Nucleus accumbens (tissue), 56 donors: ENCODE measurements at regions not wholly inside any gene's neighbourhood (a gene's known extent, or its start where the extent isn't known, plus 50 kb on each side); places are given as distances from the start of the nearest gene placed in this dataset.

ENCODE experiments used
- DNase-seq, 56 donors: peaks; one replicate each; lab custom pipeline; 2025; lab: John Stamatoyannopoulos, UW

DNA sequence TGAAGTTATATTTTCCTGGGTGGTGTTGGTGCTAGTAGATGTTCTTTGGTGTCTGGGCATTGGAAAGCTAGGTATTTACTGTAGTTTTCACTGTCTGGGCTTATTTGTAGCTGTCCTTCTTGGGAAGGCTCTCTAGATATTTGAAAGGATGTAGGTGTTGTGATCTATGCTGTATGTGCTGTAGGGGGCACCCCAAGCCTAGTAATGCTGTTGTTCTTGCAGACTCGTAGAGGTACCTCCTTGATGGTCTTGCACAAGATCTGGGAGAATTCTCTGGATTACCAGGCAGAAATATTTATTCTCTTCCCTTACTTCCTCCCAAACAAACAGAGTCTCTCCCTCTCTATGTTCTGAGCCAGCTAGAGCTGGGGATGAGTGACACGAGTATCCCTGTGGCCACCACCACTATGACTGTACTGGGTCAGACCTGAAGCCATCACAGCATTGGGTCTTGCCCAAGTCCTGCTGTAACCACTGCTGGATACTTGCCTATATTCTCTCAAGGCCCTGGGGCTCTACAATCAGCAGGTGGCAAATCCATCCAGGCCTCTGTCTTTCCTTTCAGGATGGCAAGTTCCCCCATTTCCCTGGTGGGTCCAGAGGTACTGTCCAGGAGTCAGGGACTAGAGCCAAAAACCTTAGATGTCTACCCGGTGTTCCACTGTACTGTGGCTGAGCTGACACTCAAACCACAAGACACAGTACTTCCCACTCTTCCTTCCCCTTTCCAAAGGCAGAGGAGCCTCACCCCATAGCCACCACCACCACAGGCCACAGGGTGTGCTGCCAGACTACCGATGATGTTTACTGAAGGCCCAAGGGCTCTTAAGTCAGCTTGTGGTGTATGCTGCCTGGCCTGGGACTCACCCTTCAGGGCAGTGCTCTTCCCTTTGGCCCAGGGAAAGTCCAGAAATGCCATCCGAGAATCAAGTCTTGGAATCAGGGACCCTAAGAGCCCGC is 195.2 kb upstream of the DPPA4 start:
- DNase-seq: peak in 25 of 56 donors; percentile 1 to 47 (median 13)

DNA sequence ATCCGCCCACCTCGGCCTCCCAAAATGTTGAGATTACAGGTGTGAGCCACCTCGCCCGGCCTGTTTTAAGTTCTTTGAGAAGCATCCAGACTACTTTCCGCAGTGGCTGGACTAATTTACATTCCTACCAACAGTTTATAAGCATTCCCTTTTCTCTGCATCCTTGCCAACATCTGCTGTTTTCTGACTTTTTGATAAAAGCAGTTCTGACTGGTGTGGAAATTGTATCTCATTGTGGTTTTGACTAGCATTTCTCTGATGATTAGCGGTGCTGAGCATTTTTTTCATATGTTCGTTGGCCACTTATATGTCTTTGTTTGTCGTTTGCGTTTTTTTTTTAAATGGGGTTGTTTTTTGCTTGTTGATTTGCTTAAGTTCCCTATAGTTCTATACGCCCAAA is 208.4 kb upstream of the DPPA4 start:
- DNase-seq: no peak

GRCh38 chr3:109548192-109548938 is 211.0 kb upstream of the DPPA4 start:
- DNase-seq: no peak

- DNase-seq: no peak
These were observed 216.4 kb upstream of the DPPA4 start for GRCh38 chr3:109553591-109554371.

GRCh38 chr3:109559389-109559788 is 222.0 kb upstream of the DPPA4 start:
- peak in 1 of 56 donors; percentile 4 for DNase-seq

GRCh38 chr3:109563149-109563548 is 225.8 kb upstream of the DPPA4 start:
- no peak for DNase-seq

- DNase-seq: no peak
These were observed 231.9 kb upstream of the DPPA4 start for GRCh38 chr3:109569135-109569846.

- DNase-seq: no peak
These were observed 233.1 kb upstream of the DPPA4 start for GRCh38 chr3:109570408-109570807.

DNA sequence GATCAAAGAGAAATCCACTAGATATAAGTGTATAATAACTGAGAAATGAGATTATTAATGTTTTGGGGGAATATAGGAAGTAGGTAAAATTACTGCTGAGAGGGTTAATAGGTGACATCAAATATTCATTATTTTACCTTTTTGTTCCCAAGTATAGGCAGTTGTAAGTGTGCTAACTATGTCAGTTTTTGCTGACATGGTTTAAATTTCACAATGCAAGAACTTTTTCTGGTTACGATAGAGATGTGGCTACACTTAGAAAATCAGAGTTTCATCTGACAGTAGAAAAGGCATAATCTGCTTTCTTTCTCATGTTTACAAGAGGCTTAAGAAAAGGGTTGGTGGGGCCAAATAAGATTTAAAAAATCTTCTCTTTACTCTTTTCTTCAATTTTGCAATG is 235.0 kb upstream of the DPPA4 start:
- DNase-seq: no peak

DNA sequence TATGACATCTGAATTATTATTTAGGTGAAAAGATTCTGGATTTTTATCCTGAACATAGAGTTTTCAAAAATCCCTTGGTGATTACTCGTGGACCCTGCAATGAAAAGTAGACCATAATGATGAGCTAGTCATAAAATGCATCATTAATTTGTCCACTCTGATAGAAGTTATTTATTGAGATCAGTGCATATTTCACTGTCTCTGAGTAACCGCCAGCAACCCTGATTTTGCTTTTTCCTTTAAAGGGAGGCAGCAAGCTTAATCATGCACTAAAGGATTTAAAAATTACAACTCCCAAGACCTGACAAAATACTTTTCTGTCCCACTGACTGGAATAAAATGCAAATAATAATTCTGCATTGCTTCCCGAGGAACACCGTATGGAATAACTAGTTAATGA is 259.6 kb upstream of the DPPA4 start:
- no peak for DNase-seq

- DNase-seq: no peak
These were observed 260.1 kb upstream of the DPPA4 start for GRCh38 chr3:109597444-109597843.

- DNase-seq: no peak
These were observed 270.6 kb upstream of the DPPA4 start for GRCh38 chr3:109607897-109608296.

GRCh38 chr3:109608574-109608973 is 271.2 kb upstream of the DPPA4 start:
- DNase-seq: no peak

DNA sequence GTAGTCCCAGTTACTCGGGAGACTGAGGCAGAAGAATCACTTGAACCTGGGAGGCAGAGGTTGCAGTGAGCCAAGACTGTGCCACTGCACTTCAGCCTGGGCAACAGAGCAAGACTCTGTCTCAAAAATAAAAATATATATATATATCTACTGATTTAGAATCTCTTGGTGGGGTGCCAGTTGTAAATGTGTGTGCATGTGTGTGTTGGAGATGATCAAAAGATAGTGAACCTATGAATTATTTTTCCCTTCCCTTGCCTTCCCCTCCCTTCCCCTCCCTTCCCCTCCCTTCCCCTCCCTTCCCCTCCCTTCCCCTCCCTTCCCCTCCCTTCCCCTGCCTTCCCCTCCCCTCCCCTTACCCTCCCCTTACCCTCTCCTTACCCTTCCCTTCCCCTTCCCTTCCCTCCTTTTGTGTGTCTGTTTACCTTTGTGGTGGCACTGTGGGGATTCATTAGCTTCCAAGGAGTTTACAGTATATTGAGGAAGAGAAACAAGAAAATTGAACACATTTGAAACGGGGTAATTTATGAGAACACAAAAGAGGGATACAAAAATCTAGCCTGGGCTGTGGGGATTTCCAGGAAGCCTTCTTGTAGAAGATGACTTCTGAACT is 281.5 kb upstream of the DPPA4 start:
- DNase-seq: no peak

- DNase-seq: no peak
These were observed 294.6 kb upstream of the DPPA4 start for GRCh38 chr3:109631897-109632296.

DNA sequence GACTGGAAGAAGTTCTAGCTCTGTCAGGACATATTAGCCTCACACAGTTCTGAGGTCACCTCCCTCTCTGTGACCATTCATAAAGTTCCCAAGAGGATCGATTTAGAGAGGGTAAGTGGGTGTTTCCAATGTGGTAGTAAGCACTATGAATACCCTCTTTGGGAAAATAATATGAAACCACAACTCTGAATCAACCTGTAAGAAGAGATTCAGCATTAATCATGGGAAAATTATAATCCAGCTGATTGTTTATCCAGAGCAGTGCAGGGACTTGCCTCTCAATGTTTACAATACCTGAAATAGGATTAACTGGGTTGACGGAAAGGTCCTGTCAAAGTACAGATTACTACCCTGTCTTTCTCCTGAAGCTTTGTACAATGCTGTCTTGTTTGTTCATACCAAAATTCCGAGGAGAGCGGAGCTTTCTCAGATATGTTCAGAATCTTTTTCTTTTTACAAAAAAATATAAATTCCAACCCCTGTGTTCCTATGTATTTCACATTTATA is 302.9 kb upstream of the DPPA4 start:
- DNase-seq: no peak

GRCh38 chr3:109642025-109642424 is 304.7 kb upstream of the DPPA4 start:
- no peak for DNase-seq

DNA sequence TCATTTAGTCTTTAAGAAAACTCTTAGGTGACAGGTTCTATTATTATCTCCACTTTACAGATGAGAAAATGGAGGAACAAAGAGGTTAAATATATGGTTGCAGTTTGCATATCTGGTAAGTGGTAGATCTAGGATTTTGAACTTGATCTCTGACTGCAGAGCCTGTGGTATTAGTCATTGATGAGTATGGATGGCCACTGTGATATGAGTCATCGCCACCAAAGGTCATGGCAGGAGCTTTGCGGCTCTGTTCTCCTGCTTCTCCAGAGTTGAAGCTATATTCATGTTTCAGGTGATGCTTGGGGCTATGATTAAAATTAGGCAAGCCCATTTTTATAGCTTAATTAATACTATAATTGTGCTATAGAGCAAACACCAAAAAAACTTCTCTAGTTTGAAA is 306.2 kb upstream of the DPPA4 start:
- no peak for DNase-seq

DNA sequence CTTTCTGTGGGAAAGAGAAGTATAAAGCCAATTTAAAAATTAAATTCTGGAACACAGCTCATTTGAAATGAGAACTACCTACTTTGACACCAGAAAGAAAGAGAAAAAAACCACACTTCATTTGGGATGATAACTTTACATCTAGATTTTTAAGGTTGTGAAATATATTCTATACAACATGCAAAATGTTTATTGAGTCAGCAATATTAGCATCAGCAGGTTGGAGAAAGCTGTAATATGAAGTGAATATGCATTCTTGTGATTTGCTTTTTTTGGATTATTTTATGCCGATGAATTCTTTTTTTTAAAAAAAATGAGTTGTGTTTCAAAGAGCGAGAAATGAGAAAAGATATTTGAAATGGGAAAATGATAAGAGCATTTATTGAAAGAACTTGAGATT is 307.0 kb upstream of the DPPA4 start:
- DNase-seq: no peak

DNA sequence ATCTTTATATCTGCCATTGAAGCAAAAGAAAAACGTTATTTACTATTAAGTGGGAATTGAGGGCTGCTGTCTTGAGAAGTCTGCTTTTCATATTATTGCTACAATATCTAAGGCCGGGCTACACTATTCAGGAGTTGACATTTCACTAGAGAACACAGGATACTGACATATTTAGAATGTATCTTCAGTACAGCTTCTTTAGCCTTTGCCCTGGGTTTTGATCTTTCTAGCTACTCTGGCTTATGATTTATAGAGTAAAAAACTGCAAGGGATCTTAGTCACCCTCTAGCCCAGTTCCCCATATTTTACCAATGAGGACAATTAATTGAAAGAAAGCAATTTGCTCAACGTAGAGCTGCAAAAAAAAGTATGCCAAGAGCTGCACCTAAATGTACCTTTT is 307.4 kb upstream of the DPPA4 start:
- DNase-seq: no peak
